Glomerular endothelial cell (primary cell): ENCODE measurements at regions not wholly inside any gene's neighbourhood (a gene's known extent, or its start where the extent isn't known, plus 50 kb on each side); places are given as distances from the start of the nearest gene placed in this dataset.
"Not testable (repeated sequence)": the region's sequence is repeated elsewhere in the genome, so short reads cannot be mapped to it uniquely, and the experiment has no call there.

ENCODE experiments used
- DNase-seq: peaks from one replicate; pipeline ENCODE4 v3.0.0-alpha.2; 2011; ENCODE audit warnings: low read depth, low spot score; ENCODE audit errors: extremely low read depth

- DNase-seq: no peak
Observed at GRCh38 chr2:117336496-117336895, 478.0 kb upstream of the DDX18 start.

GRCh38 chr2:117337981-117338380, 476.5 kb upstream of the DDX18 start:
- not testable (repeated sequence) for DNase-seq

GRCh38 chr2:117339980-117340379, 474.5 kb upstream of the DDX18 start:
- no peak for DNase-seq

- no peak for DNase-seq
Observed at GRCh38 chr2:117341690-117342089, 472.8 kb upstream of the DDX18 start.

GRCh38 chr2:117342415-117342814, 472.1 kb upstream of the DDX18 start:
- DNase-seq: no peak

GRCh38 chr2:117349687-117350086, 464.8 kb upstream of the DDX18 start:
- DNase-seq: no peak

GRCh38 chr2:117351396-117351795, 463.1 kb upstream of the DDX18 start:
- no peak for DNase-seq

GRCh38 chr2:117359266-117359914, 455.1 kb upstream of the DDX18 start:
- DNase-seq: no peak

GRCh38 chr2:117360586-117360985, 453.9 kb upstream of the DDX18 start:
- DNase-seq: no peak

- DNase-seq: no peak
Observed at GRCh38 chr2:117378653-117379052, 435.8 kb upstream of the DDX18 start.

GRCh38 chr2:117379928-117380327, 434.6 kb upstream of the DDX18 start:
- DNase-seq: no peak

- DNase-seq: not testable (repeated sequence)
Observed at GRCh38 chr2:117383997-117384396, 430.5 kb upstream of the DDX18 start.

- DNase-seq: no peak
Observed at GRCh38 chr2:117396161-117396560, 418.3 kb upstream of the DDX18 start.

GRCh38 chr2:117401582-117401981, 412.9 kb upstream of the DDX18 start:
- DNase-seq: no peak

GRCh38 chr2:117406443-117406842, 408.0 kb upstream of the DDX18 start:
- DNase-seq: no peak

GRCh38 chr2:117407746-117408145, 406.7 kb upstream of the DDX18 start:
- no peak for DNase-seq

- DNase-seq: no peak
Observed at GRCh38 chr2:117409443-117409842, 405.0 kb upstream of the DDX18 start.

- no peak for DNase-seq
Observed at GRCh38 chr2:117411983-117412382, 402.5 kb upstream of the DDX18 start.

- no peak for DNase-seq
Observed at GRCh38 chr2:117432746-117433145, 381.7 kb upstream of the DDX18 start.

GRCh38 chr2:117436697-117437096, 377.8 kb upstream of the DDX18 start:
- DNase-seq: no peak

GRCh38 chr2:117470311-117471095, 344.0 kb upstream of the DDX18 start:
- no peak for DNase-seq

- DNase-seq: no peak
Observed at GRCh38 chr2:117481608-117482007, 332.9 kb upstream of the DDX18 start.
